ENCODE measurements at regions not wholly inside any gene's neighbourhood (a gene's known extent, or its start where the extent isn't known, plus 50 kb on each side); places are given as distances from the start of the nearest gene placed in this dataset.

DNA sequence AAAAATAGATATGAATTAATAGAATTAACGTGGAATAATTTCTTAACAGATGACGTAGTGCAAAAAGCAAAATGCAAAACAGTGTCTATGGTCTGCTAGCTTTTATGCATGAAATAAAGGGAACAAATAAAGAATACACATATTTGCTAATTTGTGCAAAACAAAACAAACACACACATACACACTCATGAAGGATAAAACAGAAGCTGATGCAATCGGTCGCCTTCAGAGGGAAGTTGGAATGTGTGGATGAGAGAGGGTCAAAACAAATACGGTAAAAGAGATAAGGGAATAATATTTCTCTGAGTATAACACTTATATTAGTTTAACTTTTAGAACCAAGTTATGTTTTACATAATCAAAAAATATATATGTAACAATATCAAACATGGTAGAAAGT lies 1160.9 kb upstream of the PCDH9 start:
- no peak overlapping the region for H3K4me3 Mint-ChIP-seq
- H3K27ac Mint-ChIP-seq = no peak overlapping the region
- ChIA-PET POLR2A (no interaction called here), CTCF (no interaction called here)
- ATAC-seq (no peak), DNase-seq (no peak)
- intact Hi-C loops (cut with micrococcal nuclease) = no loop called here
- H3K4me1 Mint-ChIP-seq (ENCODE audit: low read depth) = no peaks in the 10 kb centered on the region
- no peaks in the 10 kb centered on the region for H3K27me3 Mint-ChIP-seq
- no peaks in the 10 kb centered on the region for H3K36me3 Mint-ChIP-seq (ENCODE audit: low read depth)
- peaks cover 10% of the 10 kb centered on the region for H3K9me3 Mint-ChIP-seq
- TF ChIP-seq, protein P1, sequence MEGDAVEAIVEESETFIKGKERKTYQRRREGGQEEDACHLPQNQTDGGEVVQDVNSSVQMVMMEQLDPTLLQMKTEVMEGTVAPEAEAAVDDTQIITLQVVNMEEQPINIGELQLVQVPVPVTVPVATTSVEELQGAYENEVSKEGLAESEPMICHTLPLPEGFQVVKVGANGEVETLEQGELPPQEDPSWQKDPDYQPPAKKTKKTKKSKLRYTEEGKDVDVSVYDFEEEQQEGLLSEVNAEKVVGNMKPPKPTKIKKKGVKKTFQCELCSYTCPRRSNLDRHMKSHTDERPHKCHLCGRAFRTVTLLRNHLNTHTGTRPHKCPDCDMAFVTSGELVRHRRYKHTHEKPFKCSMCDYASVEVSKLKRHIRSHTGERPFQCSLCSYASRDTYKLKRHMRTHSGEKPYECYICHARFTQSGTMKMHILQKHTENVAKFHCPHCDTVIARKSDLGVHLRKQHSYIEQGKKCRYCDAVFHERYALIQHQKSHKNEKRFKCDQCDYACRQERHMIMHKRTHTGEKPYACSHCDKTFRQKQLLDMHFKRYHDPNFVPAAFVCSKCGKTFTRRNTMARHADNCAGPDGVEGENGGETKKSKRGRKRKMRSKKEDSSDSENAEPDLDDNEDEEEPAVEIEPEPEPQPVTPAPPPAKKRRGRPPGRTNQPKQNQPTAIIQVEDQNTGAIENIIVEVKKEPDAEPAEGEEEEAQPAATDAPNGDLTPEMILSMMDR (IDR thresholded peaks at IDR 0.05) = no peak

DNA sequence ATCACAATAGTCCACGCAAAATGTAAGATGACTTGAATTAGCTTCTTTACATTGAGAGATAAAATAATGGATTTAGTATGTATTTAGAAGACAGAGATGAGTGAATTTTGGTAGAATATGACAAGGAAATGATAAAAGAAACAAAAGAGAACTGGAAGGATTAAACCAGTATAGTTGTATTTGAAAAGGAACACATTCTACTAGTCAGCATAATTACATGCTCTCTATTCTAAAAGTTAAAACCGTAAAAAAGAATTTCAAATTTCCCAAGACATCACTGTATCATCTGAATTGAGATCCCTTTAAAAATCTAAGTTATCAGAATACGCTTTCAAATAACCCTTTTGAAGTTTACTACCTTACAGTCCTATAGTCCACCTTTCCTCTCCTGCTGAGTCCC lies 1156.7 kb upstream of the PCDH9 start:
- CTCF ChIA-PET = no interaction called here
- Mint-ChIP-seq H3K27ac (no peak overlapping the region), H3K36me3 (ENCODE audit: low read depth) (no peaks in the 10 kb centered on the region), H3K27me3 (no peaks in the 10 kb centered on the region), H3K4me1 (ENCODE audit: low read depth) (no peaks in the 10 kb centered on the region), H3K9me3 (peaks cover 10% of the 10 kb centered on the region), H3K4me3 (no peak overlapping the region)
- TF ChIP-seq, protein P1 (IDR thresholded peaks at IDR 0.05) = no peak
- DNase-seq (no peak), ATAC-seq (no peak)
- intact Hi-C loops (cut with micrococcal nuclease) = no loop called here
- POLR2A ChIA-PET = no interaction called here

DNA sequence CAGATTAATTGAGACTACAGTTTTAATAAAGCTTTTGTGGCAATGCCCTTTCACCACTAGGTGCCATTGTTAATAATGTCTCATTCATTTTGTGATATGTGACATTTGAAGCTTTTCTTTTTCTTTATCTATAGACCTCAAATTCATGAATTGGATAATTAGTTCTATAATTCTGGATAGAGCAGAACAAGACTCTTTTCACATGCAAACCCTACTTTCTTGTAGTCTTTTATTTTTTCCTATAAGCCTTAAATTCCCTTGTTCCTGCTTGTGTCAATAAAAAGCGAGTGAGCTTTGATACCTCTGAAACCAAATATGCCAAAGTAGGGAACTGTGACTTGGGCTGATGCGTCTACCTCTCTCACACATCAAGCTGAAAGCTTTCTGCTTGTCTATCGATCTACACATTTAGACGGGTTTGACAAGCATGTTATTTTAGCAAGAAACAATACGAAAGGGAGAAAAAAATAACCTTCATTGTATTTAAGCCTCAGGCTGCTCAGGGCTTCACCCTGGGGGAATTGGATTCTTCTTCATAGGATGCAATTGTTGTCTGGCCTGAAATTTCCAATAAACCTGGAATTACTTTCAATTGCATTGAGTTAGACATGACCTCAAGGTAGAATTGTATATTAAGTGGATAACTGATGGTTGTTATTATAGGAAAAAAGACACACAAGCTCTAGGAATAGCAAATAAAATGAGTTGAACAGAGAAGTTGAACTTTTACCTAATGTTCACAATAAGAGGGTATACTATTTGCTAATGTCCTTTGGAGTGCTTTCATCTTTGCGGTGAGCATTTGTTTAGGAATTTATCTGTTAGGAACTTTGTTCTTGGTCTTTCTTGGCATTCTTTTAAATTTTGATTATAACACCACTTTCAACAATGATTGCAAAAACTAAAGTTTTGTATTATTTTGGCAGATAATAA lies 1150.2 kb upstream of the PCDH9 start:
- ChIA-PET CTCF (no interaction called here), POLR2A (no interaction called here)
- DNase-seq = no peak
- Mint-ChIP-seq H3K9me3 (peaks cover 7% of the 10 kb centered on the region), H3K27me3 (no peaks in the 10 kb centered on the region), H3K4me3 (no peak overlapping the region), H3K4me1 (ENCODE audit: low read depth) (no peaks in the 10 kb centered on the region), H3K36me3 (ENCODE audit: low read depth) (no peaks in the 10 kb centered on the region), H3K27ac (no peak overlapping the region)
- intact Hi-C loops (cut with micrococcal nuclease) = no loop called here
- TF ChIP-seq, protein P1 (IDR thresholded peaks at IDR 0.05) = no peak
- no peak for ATAC-seq

DNA sequence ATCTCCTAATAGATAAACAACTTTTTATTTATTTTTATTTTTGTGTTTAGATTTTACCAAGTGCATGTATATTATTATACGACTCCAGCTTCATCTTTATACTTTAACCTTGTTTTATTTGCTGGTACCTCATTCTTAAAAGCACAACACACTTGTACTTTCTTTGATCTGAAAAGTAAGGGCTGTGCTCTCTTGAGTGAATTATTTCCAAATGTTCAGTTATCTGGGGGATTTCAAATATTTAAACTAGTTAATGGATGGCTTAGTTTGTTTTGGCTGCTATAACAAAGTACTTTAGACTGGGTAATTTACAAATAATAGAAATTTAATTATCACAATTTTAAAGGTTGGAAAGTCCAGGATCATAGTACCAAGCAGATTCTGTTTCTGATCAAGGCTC lies 1148.2 kb upstream of the PCDH9 start:
- intact Hi-C loops (cut with micrococcal nuclease) = no loop called here
- no peaks in the 10 kb centered on the region for H3K4me1 Mint-ChIP-seq (ENCODE audit: low read depth)
- ChIA-PET POLR2A (no interaction called here), CTCF (interaction anchor here (0.6 kb wide), 1 partner anchor 9 kb away, joined by 3 read pairs; no protein-coding TSS in a partner anchor)
- peaks cover 7% of the 10 kb centered on the region for H3K9me3 Mint-ChIP-seq
- DNase-seq (no peak), ATAC-seq (no peak)
- no peak overlapping the region for H3K4me3 Mint-ChIP-seq
- no peak overlapping the region for H3K27ac Mint-ChIP-seq
- TF ChIP-seq, protein P1 (IDR thresholded peaks at IDR 0.05) = no peak
- no peaks in the 10 kb centered on the region for H3K36me3 Mint-ChIP-seq (ENCODE audit: low read depth)
- no peaks in the 10 kb centered on the region for H3K27me3 Mint-ChIP-seq

DNA sequence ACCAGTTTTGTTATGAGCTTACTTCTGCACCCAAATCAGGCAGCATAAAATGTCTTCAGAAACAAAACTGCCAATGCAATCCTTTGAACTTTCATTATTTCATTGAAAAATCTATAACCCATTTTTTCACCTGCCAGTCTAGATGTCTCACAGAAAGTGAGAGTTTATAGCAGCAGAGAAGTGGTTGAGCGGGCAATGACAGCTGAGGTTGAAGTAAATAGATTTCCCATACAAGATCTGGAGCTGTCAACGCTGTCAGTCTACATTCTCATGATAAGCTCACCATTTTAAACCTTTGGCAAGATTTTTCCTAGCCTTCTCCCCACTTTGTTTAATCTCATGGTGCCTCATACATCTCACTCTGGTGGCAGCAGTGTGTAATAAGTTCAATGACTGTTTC lies 1144.9 kb upstream of the PCDH9 start:
- ChIA-PET POLR2A (no interaction called here), CTCF (no interaction called here)
- TF ChIP-seq, protein P1 (IDR thresholded peaks at IDR 0.05) = no peak
- peaks cover 14% of the 10 kb centered on the region for H3K9me3 Mint-ChIP-seq
- H3K27me3 Mint-ChIP-seq = no peaks in the 10 kb centered on the region
- no peak for DNase-seq
- H3K4me1 Mint-ChIP-seq (ENCODE audit: low read depth) = no peaks in the 10 kb centered on the region
- ATAC-seq = no peak
- H3K27ac Mint-ChIP-seq = no peak overlapping the region
- intact Hi-C loops (cut with micrococcal nuclease) = no loop called here
- no peaks in the 10 kb centered on the region for H3K36me3 Mint-ChIP-seq (ENCODE audit: low read depth)
- H3K4me3 Mint-ChIP-seq = no peak overlapping the region

Data from activated CD8-positive, alpha-beta T cell treated with anti-CD3 and anti-CD28 coated beads for 36 hours (primary cell).